Astrocyte of the spinal cord (primary cell): ENCODE measurements at regions not wholly inside any gene's neighbourhood (a gene's known extent, or its start where the extent isn't known, plus 50 kb on each side); places are given as distances from the start of the nearest gene placed in this dataset.

Experiments used
- DNase-seq: peaks from one replicate; pipeline ENCODE4 v3.0.0; 2011; ENCODE audit warnings: low read depth, low spot score
- H3K4me3 ChIP-seq: 2 replicates; pipeline ENCODE4 v1.5.1; 2011; ENCODE audit warnings: low read depth, mild to moderate bottlenecking, low read length, moderate library complexity
- in situ Hi-C: cut with HindIII; loops from 2 replicates; pipeline ENCODE4 v1.10.0; 2017; ENCODE audit warnings: low sequenced_read_pairs
- TF ChIP-seq, protein P1 (sequence below): IDR thresholded peaks from 2 replicates; pipeline ENCODE4 v1.5.1; 2012; ENCODE audit warnings: low read depth, mild to moderate bottlenecking, low read length, inconsistent platforms

DNA sequence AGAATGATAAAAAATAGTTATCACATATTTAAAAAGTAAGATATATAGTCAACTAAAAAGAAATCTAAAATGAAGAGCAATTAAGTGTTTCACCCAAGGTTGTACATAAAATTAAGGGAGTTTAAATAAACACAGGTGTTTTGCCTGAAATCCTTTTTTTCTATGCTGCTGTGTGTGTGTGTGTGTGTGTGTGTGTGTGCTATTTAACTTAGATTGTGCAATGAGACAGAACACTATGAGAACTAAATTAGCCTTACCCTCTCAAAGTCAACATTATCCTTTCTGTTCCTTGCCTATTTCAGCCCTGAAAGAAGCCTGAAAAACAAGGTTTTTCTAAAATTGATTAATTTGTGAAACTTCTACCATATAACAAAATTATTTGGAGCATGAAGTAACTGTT, 516.2 kb downstream of the ELAVL2 start:
- in situ Hi-C loops = no loop called here
- TF ChIP-seq, protein P1, sequence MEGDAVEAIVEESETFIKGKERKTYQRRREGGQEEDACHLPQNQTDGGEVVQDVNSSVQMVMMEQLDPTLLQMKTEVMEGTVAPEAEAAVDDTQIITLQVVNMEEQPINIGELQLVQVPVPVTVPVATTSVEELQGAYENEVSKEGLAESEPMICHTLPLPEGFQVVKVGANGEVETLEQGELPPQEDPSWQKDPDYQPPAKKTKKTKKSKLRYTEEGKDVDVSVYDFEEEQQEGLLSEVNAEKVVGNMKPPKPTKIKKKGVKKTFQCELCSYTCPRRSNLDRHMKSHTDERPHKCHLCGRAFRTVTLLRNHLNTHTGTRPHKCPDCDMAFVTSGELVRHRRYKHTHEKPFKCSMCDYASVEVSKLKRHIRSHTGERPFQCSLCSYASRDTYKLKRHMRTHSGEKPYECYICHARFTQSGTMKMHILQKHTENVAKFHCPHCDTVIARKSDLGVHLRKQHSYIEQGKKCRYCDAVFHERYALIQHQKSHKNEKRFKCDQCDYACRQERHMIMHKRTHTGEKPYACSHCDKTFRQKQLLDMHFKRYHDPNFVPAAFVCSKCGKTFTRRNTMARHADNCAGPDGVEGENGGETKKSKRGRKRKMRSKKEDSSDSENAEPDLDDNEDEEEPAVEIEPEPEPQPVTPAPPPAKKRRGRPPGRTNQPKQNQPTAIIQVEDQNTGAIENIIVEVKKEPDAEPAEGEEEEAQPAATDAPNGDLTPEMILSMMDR = no peak
- H3K4me3 ChIP-seq = no peak overlapping the region
- no peak for DNase-seq

DNA sequence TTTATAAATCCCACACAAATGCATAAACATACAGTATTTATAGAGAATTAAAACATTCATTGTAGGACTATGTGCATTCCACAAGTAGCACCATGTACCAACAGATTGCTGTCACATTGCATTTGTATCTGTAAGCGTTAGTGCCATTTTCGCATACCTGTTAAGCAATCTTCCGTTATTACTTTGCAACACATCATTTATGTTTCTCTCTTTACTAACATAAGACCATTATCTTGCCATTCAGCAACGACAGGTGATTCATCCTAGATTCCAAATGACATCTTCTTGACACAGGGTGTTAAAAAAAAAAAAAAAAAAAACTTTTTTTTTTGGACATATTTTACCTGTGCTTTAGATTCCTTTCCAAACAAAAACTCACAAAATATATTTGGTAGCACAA, 511.8 kb downstream of the ELAVL2 start:
- no peak for DNase-seq
- in situ Hi-C loops = no loop called here
- no peak overlapping the region for H3K4me3 ChIP-seq
- TF ChIP-seq, protein P1 = no peak

DNA sequence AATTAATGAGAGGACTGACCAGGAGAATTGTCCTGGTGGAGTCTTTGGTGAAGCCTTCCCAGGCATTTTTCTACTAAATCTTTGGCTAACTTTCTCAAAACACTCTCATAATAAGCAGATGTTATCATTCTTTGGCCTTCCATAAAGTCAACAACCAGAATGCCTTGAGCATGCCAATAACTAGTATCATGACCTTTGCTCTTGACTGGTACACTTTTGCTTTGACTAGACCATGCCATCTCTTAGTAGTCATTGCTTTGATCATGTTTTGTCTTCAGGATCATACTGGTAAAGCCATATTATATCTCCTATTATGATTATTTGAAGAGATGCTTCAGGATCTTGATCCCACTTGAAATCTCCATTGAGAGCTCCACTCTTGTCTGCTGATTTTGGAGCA, 506.9 kb downstream of the ELAVL2 start:
- in situ Hi-C loops = no loop called here
- no peak for DNase-seq
- TF ChIP-seq, protein P1 = no peak

DNA sequence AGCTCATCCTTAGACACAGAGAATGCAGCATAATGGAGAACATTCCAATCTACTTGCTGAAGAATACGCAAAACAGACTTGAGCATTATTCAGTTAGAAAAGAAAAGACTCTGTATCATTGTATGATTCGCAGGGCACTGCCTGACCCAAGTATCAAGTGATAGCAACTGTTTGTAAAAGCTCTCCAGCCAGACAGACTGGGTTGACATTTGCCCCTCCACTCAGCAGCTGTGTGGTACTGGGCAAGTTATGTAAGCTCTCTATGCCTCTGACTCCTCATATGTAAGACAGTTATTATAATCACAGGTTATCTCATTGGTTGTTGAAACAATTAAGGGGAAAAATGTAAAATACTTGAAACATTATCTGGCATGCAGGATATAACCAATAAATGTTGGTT, 505.0 kb downstream of the ELAVL2 start:
- no peak overlapping the region for H3K4me3 ChIP-seq
- in situ Hi-C loops = no loop called here
- TF ChIP-seq, protein P1 = no peak
- no peak for DNase-seq

More for the DNA sequence above, 506.9 kb downstream of the ELAVL2 start:
- no peak overlapping the region for H3K4me3 ChIP-seq

DNA sequence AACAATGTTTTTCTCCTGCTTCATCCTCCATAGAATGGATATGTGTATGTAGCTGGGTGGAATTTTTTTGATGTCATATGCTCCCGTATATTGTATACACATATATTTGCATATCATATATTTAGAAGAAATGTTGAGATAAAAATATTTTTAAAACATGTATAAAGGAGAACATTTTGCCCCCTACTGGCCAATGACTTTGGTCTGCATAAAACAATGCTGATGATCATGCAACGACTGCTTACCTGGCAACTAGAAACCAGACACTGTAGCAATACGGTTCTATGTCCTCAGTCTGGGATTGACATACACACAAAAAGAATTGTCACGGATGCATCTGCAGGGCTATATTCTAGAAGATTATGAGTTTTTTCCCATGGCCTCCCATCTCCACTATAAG, 503.6 kb downstream of the ELAVL2 start:
- DNase-seq = no peak
- in situ Hi-C loops = no loop called here
- TF ChIP-seq, protein P1 = peak; percentile 46
- no peak overlapping the region for H3K4me3 ChIP-seq

DNA sequence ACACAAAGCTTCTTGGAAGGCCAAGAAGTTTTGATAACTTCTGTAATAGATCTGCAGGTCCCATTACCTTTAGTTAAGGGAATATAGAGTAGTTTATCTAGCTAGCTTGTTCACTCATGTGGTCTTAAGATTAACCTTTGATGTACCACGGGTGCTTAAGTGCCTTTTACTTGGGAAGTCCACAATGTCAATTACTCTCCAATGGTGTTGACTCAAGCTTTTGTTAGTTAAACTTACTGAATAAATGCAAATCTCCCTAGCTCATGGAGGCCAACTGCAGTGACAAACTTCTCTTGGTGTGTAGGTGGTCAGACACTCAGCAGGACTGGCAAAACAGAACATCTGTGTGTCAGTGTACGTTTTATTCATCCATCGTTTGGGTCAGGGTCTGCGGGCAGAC, 501.5 kb downstream of the ELAVL2 start:
- in situ Hi-C loops = no loop called here
- H3K4me3 ChIP-seq = no peak overlapping the region
- no peak for DNase-seq
- TF ChIP-seq, protein P1 = no peak

DNA sequence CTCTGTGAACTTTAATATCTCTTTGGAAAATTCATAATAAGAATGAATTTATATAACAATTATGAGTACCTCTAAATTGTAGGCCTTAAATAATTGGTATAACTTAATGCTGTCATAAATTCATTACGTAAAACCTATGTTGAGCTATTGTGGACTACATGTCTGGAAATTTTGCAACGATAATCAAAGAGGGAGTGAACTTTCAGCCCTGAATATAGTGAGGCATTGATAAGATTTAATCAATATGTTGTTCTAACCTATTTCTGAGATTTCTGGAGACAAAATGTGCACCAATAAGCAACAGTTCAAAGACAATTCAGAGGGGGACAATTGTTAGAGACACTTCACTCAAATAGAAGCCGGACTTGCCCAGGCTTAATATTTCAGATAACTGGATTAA, 499.4 kb downstream of the ELAVL2 start:
- no peak overlapping the region for H3K4me3 ChIP-seq
- no peak for DNase-seq
- in situ Hi-C loops = no loop called here
- TF ChIP-seq, protein P1 = no peak
